Heart left ventricle (tissue), 13 donors: ENCODE measurements at regions not wholly inside any gene's neighbourhood (a gene's known extent, or its start where the extent isn't known, plus 50 kb on each side); places are given as distances from the start of the nearest gene placed in this dataset.

Experiments used
- POLR2A ChIP-seq, 2 donors: fragments of 450-650 bp; IDR thresholded peaks; one replicate each; pipeline ENCODE4 v1.6.1; 2017; ENCODE audit warnings: antibody characterized with exemption in 2 of 2, mild to moderate bottlenecking in 2 of 2, moderate library complexity in 2 of 2
- TF ChIP-seq, protein P1 (sequence below), 12 donors: fragments of 200-600 bp; sonication (generic) in 4 of 12; IDR thresholded peaks; one replicate each; pipeline versions ENCODE4 v1.5.0 to v1.8.0; 2018 to 2022; ENCODE audit warnings: antibody characterized with exemption in 12 of 12, mild to moderate bottlenecking in 5 of 12
- donor health status: ischemic (EF 13 %, LVEDD 7.1; RV severe dilation, severe dysfunction).
- donor health status: DM: no; HTN: yes; CAD: no.
- donor health status: DM: no; HTN: no; CAD: no.
- donor health status: ischemic (EF 25% LVEDD 6.9; RV normal size, moderate dysfunction).
- donor health status: ischemic (EF 25% LVEDD 5.7; RV mildly dilated, moderate dysfunction).
- donor health status: ischemic (EF 35%, LVEDD 5.7; RV mildly dilated, moderate dysfunction).
- donor health status: nonischemic (EF 11% LVEDD 7.7; RV severe dilation, severe dysfunction).
- donor health status: DM: yes; HTN: yes; CAD: no.
- donor health status: PGD.
- donor health status: ischemic (EF 29% LVEDD 5.4; RV normal size, mild dysfunction).
- donor health status: nonischemic (EF 23%, LVEDD 6.1; RV moderate dilation, normal function).

DNA sequence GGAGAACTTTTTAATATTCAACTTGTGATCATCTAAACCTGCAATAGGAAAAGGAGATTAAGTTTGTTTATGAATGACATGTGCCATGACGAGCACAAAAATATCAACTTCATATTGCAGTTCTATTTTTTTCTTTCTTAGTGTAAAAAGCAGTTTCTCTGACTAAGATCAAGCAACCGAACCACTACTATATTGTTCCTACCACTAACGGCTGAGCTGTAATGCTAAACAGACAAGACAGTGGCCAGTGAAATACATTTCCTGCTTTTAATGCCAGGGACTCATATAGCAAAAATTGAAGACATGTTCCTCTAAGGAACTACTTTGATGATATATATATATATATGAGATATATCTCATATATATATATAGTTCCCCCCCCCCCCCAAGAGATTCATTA, 1705.6 kb upstream of the TMEFF2 start:
- TF ChIP-seq, protein P1, sequence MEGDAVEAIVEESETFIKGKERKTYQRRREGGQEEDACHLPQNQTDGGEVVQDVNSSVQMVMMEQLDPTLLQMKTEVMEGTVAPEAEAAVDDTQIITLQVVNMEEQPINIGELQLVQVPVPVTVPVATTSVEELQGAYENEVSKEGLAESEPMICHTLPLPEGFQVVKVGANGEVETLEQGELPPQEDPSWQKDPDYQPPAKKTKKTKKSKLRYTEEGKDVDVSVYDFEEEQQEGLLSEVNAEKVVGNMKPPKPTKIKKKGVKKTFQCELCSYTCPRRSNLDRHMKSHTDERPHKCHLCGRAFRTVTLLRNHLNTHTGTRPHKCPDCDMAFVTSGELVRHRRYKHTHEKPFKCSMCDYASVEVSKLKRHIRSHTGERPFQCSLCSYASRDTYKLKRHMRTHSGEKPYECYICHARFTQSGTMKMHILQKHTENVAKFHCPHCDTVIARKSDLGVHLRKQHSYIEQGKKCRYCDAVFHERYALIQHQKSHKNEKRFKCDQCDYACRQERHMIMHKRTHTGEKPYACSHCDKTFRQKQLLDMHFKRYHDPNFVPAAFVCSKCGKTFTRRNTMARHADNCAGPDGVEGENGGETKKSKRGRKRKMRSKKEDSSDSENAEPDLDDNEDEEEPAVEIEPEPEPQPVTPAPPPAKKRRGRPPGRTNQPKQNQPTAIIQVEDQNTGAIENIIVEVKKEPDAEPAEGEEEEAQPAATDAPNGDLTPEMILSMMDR (IDR thresholded peaks at IDR 0.05): no peak
- no peak for TF ChIP-seq POLR2A (IDR thresholded peaks at IDR 0.05)
